HEK293T (cell line): ENCODE measurements at regions not wholly inside any gene's neighbourhood (a gene's known extent, or its start where the extent isn't known, plus 50 kb on each side); places are given as distances from the start of the nearest gene placed in this dataset.

Source experiments
- CTCF ChIA-PET: fragments of 350-600 bp; formaldehyde crosslinking; extraction: SDS; loops from one replicate; lab custom pipeline; 2021; ENCODE audit warnings: antibody characterized with exemption, inconsistent platforms; lab: Yijun Ruan, JAX
- POLR2A ChIA-PET: fragments of 350-600 bp; formaldehyde crosslinking; extraction: SDS; loops from one replicate; lab custom pipeline; 2020; ENCODE audit warnings: antibody characterized with exemption, inconsistent platforms; lab: Yijun Ruan, JAX
- DNase-seq: peaks from one replicate; pipeline ENCODE4 v3.0.0; 2012; ENCODE audit warnings: mixed read lengths; ENCODE audit errors: extremely low spot score
- ARNT ChIP-seq: fragments of 450-650 bp; IDR thresholded peaks from 2 replicates; pipeline ENCODE4 v1.6.1; 2017; ENCODE audit warnings: mild to moderate bottlenecking
- BHLHE40 ChIP-seq: fragments of 450-650 bp; IDR thresholded peaks from 2 replicates; pipeline ENCODE4 v1.6.1; 2016; ENCODE audit warnings: mild to moderate bottlenecking, moderate library complexity, borderline replicate concordance
- CTBP1 ChIP-seq: fragments of 450-650 bp; IDR thresholded peaks from 2 replicates; pipeline ENCODE4 v1.6.1; 2016; ENCODE audit warnings: borderline replicate concordance
- ELF4 ChIP-seq: fragments of 450-650 bp; IDR thresholded peaks from 2 replicates; pipeline ENCODE4 v1.6.1; 2017; ENCODE audit warnings: antibody characterized with exemption
- FOXA1 ChIP-seq: fragments of 450-650 bp; IDR thresholded peaks from 2 replicates; pipeline ENCODE4 v1.6.1; 2016; ENCODE audit warnings: mild to moderate bottlenecking
- FOXK2 ChIP-seq: fragments of 450-650 bp; IDR thresholded peaks from 2 replicates; pipeline ENCODE4 v1.6.1; 2016; ENCODE audit warnings: mild to moderate bottlenecking
- FOXM1 ChIP-seq: fragments of 450-650 bp; IDR thresholded peaks from 2 replicates; pipeline ENCODE4 v1.6.1; 2017; ENCODE audit warnings: mild to moderate bottlenecking, borderline replicate concordance
- HDGF ChIP-seq: fragments of 450-650 bp; IDR thresholded peaks from 2 replicates; pipeline ENCODE4 v1.6.1; 2017; ENCODE audit warnings: antibody characterized with exemption, borderline replicate concordance
- L3MBTL2 ChIP-seq: fragments of 450-650 bp; conservative IDR thresholded peaks from 2 replicates; pipeline ENCODE4 v1.6.1; 2016; ENCODE audit warnings: mild to moderate bottlenecking
- LEF1 ChIP-seq: fragments of 450-650 bp; IDR thresholded peaks from 2 replicates; pipeline ENCODE4 v1.6.1; 2017; ENCODE audit warnings: mild to moderate bottlenecking, borderline replicate concordance
- NFRKB ChIP-seq: fragments of 450-650 bp; IDR thresholded peaks from 2 replicates; pipeline ENCODE4 v1.6.1; 2016; ENCODE audit warnings: mild to moderate bottlenecking, moderate library complexity
- PKNOX1 ChIP-seq: fragments of 450-650 bp; IDR thresholded peaks from 2 replicates; pipeline ENCODE4 v1.6.1; 2016
- SP1 ChIP-seq: fragments of 450-650 bp; IDR thresholded peaks from 2 replicates; pipeline ENCODE4 v1.6.1; 2017
- SUZ12 ChIP-seq: fragments of 450-650 bp; IDR thresholded peaks from 2 replicates; pipeline ENCODE4 v1.6.1; 2016; ENCODE audit warnings: mild to moderate bottlenecking
- TARDBP ChIP-seq: fragments of 450-650 bp; IDR thresholded peaks from 2 replicates; pipeline ENCODE4 v1.6.1; 2016
- ZNF384 ChIP-seq: fragments of 450-650 bp; IDR thresholded peaks from 2 replicates; pipeline ENCODE4 v1.6.1; 2016

GRCh38 chr20:19859444-19859843 lies 101.4 kb downstream of the RIN2 start:
- no peak for DNase-seq
- TF ChIP-seq CTBP1 (no peak), ZNF384 (no peak), LEF1 (no peak), SP1 (no peak), NFRKB (no peak), SUZ12 (no peak), FOXM1 (no peak), ELF4 (no peak), ARNT (no peak), FOXK2 (no peak), HDGF (no peak), BHLHE40 (no peak), TARDBP (no peak), FOXA1 (no peak), L3MBTL2 (no peak), PKNOX1 (no peak)
- ChIA-PET POLR2A (no interaction called here), CTCF (no interaction called here)

GRCh38 chr20:19860737-19861136 lies 102.7 kb downstream of the RIN2 start:
- ChIA-PET POLR2A (no interaction called here), CTCF (no interaction called here)
- DNase-seq: no peak
- no peak for TF ChIP-seq HDGF
- TF ChIP-seq SP1: no peak
- no peak for TF ChIP-seq ZNF384
- TF ChIP-seq LEF1: no peak
- TF ChIP-seq SUZ12: no peak
- TF ChIP-seq ELF4: no peak
- TF ChIP-seq NFRKB: no peak
- TF ChIP-seq L3MBTL2: no peak
- TF ChIP-seq ARNT: no peak
- TF ChIP-seq FOXA1: no peak
- TF ChIP-seq FOXK2: no peak
- TF ChIP-seq PKNOX1: no peak
- no peak for TF ChIP-seq FOXM1
- TF ChIP-seq TARDBP: no peak

GRCh38 chr20:19861147-19861759 lies 103.2 kb downstream of the RIN2 start:
- CTCF ChIA-PET: no interaction called here
- TF ChIP-seq HDGF (no peak), L3MBTL2 (no peak), SUZ12 (no peak), ELF4 (no peak), TARDBP (no peak), BHLHE40 (no peak), NFRKB (no peak), LEF1 (no peak), ARNT (no peak), FOXK2 (no peak), FOXM1 (no peak), ZNF384 (no peak), SP1 (no peak)
- POLR2A ChIA-PET: no interaction called here

GRCh38 chr20:19864130-19864529 lies 106.1 kb downstream of the RIN2 start:
- POLR2A ChIA-PET: no interaction called here
- no peak for DNase-seq
- CTCF ChIA-PET: interaction anchor here (0.7 kb wide), 1 partner anchor 71 kb away, joined by 4 read pairs; no protein-coding TSS in a partner anchor
- no peak for TF ChIP-seq FOXM1
- no peak for TF ChIP-seq CTBP1
- TF ChIP-seq ZNF384: no peak
- TF ChIP-seq NFRKB: no peak
- TF ChIP-seq BHLHE40: no peak
- no peak for TF ChIP-seq FOXA1
- TF ChIP-seq SP1: no peak
- no peak for TF ChIP-seq ARNT
- TF ChIP-seq PKNOX1: no peak

More at GRCh38 chr20:19861147-19861759, 103.2 kb downstream of the RIN2 start:
- DNase-seq: no peak

- ChIA-PET CTCF (no interaction called here), POLR2A (no interaction called here)
- TF ChIP-seq FOXK2: no peak
- no peak for TF ChIP-seq LEF1
- TF ChIP-seq NFRKB: no peak
- DNase-seq: no peak
Observed at GRCh38 chr20:19866070-19866469, 108.0 kb downstream of the RIN2 start.

- no peak for TF ChIP-seq PKNOX1
- CTCF ChIA-PET: no interaction called here
Observed at GRCh38 chr20:19867074-19867473, 109.0 kb downstream of the RIN2 start.

GRCh38 chr20:19867940-19868371 lies 109.9 kb downstream of the RIN2 start:
- TF ChIP-seq TARDBP (no peak), FOXA1 (no peak), FOXM1 (no peak)
- POLR2A ChIA-PET: no interaction called here
- CTCF ChIA-PET: no interaction called here
- no peak for DNase-seq

More at GRCh38 chr20:19867074-19867473, 109.0 kb downstream of the RIN2 start:
- no peak for DNase-seq
- POLR2A ChIA-PET: no interaction called here
